Colonic mucosa (tissue), 4 donors: ENCODE measurements at regions not wholly inside any gene's neighbourhood (a gene's known extent, or its start where the extent isn't known, plus 50 kb on each side); places are given as distances from the start of the nearest gene placed in this dataset.

ENCODE experiments used
- DNase-seq: peaks from one replicate; pipeline ENCODE4 v3.0.0-alpha.2; 2020
- H3K27ac ChIP-seq: fragments of 200-600 bp; one replicate; pipeline ENCODE4 v1.8.0; 2021
- H3K27me3 ChIP-seq: fragments of 200-600 bp; one replicate; pipeline ENCODE4 v1.8.0; 2021
- H3K36me3 ChIP-seq: fragments of 200-600 bp; one replicate; pipeline ENCODE4 v1.8.0; 2021
- H3K4me1 ChIP-seq: fragments of 200-600 bp; one replicate; pipeline ENCODE4 v1.8.0; 2021; ENCODE audit warnings: mild to moderate bottlenecking
- H3K4me3 ChIP-seq: fragments of 200-600 bp; one replicate; pipeline ENCODE4 v1.8.0; 2021
- H3K9ac ChIP-seq, 2 donors: one replicate each; pipeline ENCODE4 v1.7.0; 2013; ENCODE audit warnings: control low read depth in 2 of 2, low read depth in 2 of 2, low read length in 2 of 2
- H3K9me3 ChIP-seq: fragments of 200-600 bp; one replicate; pipeline ENCODE4 v1.8.0; 2021
- CTCF ChIP-seq: fragments of 200-600 bp; IDR thresholded peaks from one replicate; pipeline ENCODE4 v1.8.0; 2022; ENCODE audit warnings: antibody characterized with exemption, mild to moderate bottlenecking
- intact Hi-C: fragments of 100-400 bp; cut with DNase I; formaldehyde crosslinking; loops from one replicate; pipeline ENCODE4 v1.14.1; 2022
- donor health status: healthy.
- donor health status: DM: no; HTN: no; CAD: no.
- donor health status: DM: no; HTN: no; CAD: no.

DNA sequence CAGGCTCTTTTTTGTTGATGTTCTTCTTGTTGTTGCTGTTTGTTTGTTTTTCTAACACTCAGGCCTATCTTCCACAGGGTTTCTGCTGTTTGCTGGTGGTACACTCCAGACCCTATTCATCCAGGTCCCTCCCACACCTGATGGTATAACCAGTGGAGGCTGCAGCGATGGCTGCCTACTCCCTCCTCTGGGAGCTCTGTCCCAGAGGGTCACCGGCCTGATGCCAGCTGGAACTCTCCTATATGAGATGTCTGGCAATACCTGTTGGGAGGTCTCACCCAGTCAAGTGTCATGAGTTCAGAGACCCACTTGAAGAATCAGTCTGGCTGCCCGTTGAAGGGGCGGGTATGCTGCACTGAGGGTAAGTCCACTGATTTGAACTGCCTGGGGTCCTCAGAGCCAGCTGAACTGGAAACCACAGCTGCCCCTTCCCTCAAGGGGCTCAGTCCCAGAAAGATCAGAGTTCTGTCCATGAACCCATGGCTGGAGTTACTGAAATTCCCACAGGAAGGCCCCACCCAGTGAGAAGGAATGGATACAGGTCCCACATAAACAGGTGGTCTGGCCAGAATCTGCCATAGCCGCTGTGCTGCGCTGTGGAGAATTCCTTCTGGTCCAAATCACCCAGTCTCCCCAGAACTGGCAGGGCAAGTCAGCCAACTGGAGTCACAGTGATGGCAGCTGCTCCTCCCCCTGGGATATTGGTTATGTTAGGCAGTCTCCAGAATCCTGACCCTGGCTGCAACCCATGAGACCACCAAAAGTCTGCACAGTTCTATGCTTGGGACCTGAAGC is 664.4 kb downstream of the FRK start:
- intact Hi-C loops, result no loop called here
- no peaks in the 10 kb centered on the region for H3K36me3 ChIP-seq
- no peaks in the 10 kb centered on the region for H3K4me1 ChIP-seq
- no peak for DNase-seq
- no peaks in the 10 kb centered on the region for H3K9me3 ChIP-seq
- no peak overlapping the region for H3K27ac ChIP-seq
- no peak overlapping the region for H3K4me3 ChIP-seq
- no peak for TF ChIP-seq CTCF
- no peak overlapping the region for H3K9ac ChIP-seq
- no peaks in the 10 kb centered on the region for H3K27me3 ChIP-seq

- no peak for DNase-seq
- no peaks in the 10 kb centered on the region for H3K4me1 ChIP-seq
- no peaks in the 10 kb centered on the region for H3K27me3 ChIP-seq
- H3K36me3 ChIP-seq, result no peaks in the 10 kb centered on the region
- H3K9me3 ChIP-seq, result no peaks in the 10 kb centered on the region
- H3K4me3 ChIP-seq, result no peak overlapping the region
- no peak overlapping the region for H3K9ac ChIP-seq
- TF ChIP-seq CTCF, result no peak
- intact Hi-C loops, result no loop called here
- no peak overlapping the region for H3K27ac ChIP-seq
These were observed 666.9 kb downstream of the FRK start for GRCh38 chr6:115393821-115394220.

- Histone ChIP-seq H3K9ac (no peak overlapping the region), H3K9me3 (no peaks in the 10 kb centered on the region), H3K27ac (no peak overlapping the region), H3K4me3 (no peak overlapping the region), H3K27me3 (no peaks in the 10 kb centered on the region), H3K4me1 (no peaks in the 10 kb centered on the region), H3K36me3 (no peaks in the 10 kb centered on the region)
- intact Hi-C loops, result no loop called here
- no peak for DNase-seq
- no peak for TF ChIP-seq CTCF
These were observed 690.5 kb downstream of the FRK start for GRCh38 chr6:115370202-115370601.

DNA sequence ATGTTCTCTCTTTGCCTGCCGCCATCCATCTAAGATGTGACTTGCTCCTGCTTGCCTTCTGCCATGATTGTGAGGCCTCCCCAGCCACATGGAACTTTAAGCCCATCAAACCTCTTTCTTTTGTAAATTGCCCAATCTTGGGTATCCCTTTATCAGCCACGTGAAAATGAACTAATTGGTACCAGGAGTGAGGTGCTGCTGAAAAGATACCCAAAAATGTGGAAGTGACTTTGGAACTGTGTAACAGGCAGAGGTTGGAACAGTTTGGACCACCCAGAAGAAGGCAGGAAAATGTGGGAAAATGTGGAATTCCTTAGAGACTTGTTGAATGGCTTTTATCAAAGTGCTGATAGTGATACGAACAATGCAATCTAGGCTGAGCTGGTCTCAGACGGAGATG is 694.9 kb downstream of the FRK start:
- H3K27ac ChIP-seq, result no peak overlapping the region

DNA sequence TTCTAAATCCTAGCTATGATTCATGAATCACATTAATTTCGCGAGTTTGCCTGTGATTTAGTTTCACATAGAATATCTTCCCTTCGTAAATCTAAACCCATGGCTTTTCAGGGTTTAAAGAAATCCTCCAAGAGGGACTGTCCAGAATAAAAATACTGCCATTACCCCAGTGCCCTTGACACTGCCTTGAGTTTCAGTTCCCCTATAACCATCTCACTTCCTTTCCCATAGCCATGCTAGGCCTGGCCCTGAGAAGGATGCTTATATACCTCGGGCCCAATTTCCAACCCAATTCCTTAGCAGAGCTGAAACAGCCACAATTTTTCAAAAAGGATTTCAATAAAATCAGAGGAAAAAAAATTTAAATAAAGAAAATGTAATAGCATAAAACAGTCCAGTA is 697.3 kb downstream of the FRK start:
- no peak overlapping the region for H3K9ac ChIP-seq
- no peaks in the 10 kb centered on the region for H3K27me3 ChIP-seq
- no peak for DNase-seq
- H3K9me3 ChIP-seq, result no peaks in the 10 kb centered on the region
- intact Hi-C loops, result no loop called here
- no peak for TF ChIP-seq CTCF
- no peak overlapping the region for H3K4me3 ChIP-seq
- no peaks in the 10 kb centered on the region for H3K4me1 ChIP-seq
- no peaks in the 10 kb centered on the region for H3K36me3 ChIP-seq
- H3K27ac ChIP-seq, result no peak overlapping the region

More for the DNA sequence above, 694.9 kb downstream of the FRK start:
- Histone ChIP-seq H3K4me1 (no peaks in the 10 kb centered on the region), H3K9ac (no peak overlapping the region), H3K4me3 (no peak overlapping the region), H3K27me3 (no peaks in the 10 kb centered on the region), H3K9me3 (no peaks in the 10 kb centered on the region), H3K36me3 (no peaks in the 10 kb centered on the region)
- no peak for DNase-seq
- no peak for TF ChIP-seq CTCF
- intact Hi-C loops, result no loop called here
